Esophagus squamous epithelium (tissue), 4 donors: ENCODE measurements at regions not wholly inside any gene's neighbourhood (a gene's known extent, or its start where the extent isn't known, plus 50 kb on each side); places are given as distances from the start of the nearest gene placed in this dataset.

Experiments
- CTCF ChIP-seq, 6 experiments: fragments of 450-650 bp in 4 of 6; fragments of 200-600 bp in 2 of 6; sonication (generic) in 2 of 6; IDR thresholded peaks; one replicate each; pipeline ENCODE4 v1.5.1; 2016 to 2019; ENCODE audit warnings: antibody characterized with exemption in 6 of 6, mild to moderate bottlenecking in 4 of 6, moderate library complexity in 4 of 6
- POLR2A ChIP-seq, 4 donors: fragments of 450-650 bp; IDR thresholded peaks; one replicate each; pipeline ENCODE4 v1.6.1; 2017; ENCODE audit warnings: antibody characterized with exemption in 4 of 4, mild to moderate bottlenecking in 4 of 4, moderate library complexity in 3 of 4

GRCh38 chr2:12436935-12437561 is 279.7 kb upstream of the TRIB2 start:
- TF ChIP-seq CTCF (IDR thresholded peaks at IDR 0.05) (no peak), POLR2A (IDR thresholded peaks at IDR 0.05) (no peak)
